ENCODE measurements at regions not wholly inside any gene's neighbourhood (a gene's known extent, or its start where the extent isn't known, plus 50 kb on each side); places are given as distances from the start of the nearest gene placed in this dataset.

GRCh38 chr11:101195294-101195693 lies 65.7 kb upstream of the PGR start:
- no peak overlapping the region for H3K4me3 ChIP-seq (ENCODE audit: control insufficient read depth in 2 of 3, extremely low read depth in 1 of 3, insufficient read depth in 2 of 3, low read depth in 1 of 3, low read length in 3 of 3)
- no peaks in the 10 kb centered on the region for H3K36me3 ChIP-seq (ENCODE audit: control insufficient read depth in 2 of 2, extremely low read depth in 1 of 2, insufficient read depth in 2 of 2, low read length in 2 of 2)
- no peak for DNase-seq (ENCODE audit: low read depth, low spot score)
- no peaks in the 10 kb centered on the region for H3K4me1 ChIP-seq (ENCODE audit: control insufficient read depth, extremely low read depth, insufficient read depth, low read length)
- TF ChIP-seq EZH2 (IDR thresholded peaks at IDR 0.05; ENCODE audit: low read length) (no peak), CTCF (optimal IDR thresholded peaks at IDR 0.05 in 1 of 3, IDR thresholded peaks at IDR 0.05 in 1 of 3, conservative IDR thresholded peaks at IDR 0.05 in 1 of 3; ENCODE audit: extremely low read depth in 1 of 3, insufficient read depth in 2 of 3, low read length in 3 of 3) (no peak)
- H3K79me2 ChIP-seq (ENCODE audit: control insufficient read depth, insufficient read depth, low read length), result no peaks in the 10 kb centered on the region
- H3K9ac ChIP-seq (ENCODE audit: control insufficient read depth, extremely low read depth, insufficient read depth, low read length), result no peak overlapping the region
- H4K20me1 ChIP-seq (ENCODE audit: control insufficient read depth, extremely low read depth, insufficient read depth, low read length), result no peaks in the 10 kb centered on the region
- no peak for FAIRE-seq
- H3K9me3 ChIP-seq (ENCODE audit: control insufficient read depth, low read depth, low read length), result no peaks in the 10 kb centered on the region
- no peaks in the 10 kb centered on the region for H3K27me3 ChIP-seq (ENCODE audit: control insufficient read depth, extremely low read depth, insufficient read depth, low read length)
- dilution Hi-C loops (cut with MboI; ENCODE audit: extremely low pct_ligation_motif_present, low sequenced_read_pairs), result no loop called here
- H3K9me1 ChIP-seq (ENCODE audit: control insufficient read depth, extremely low read depth, insufficient read depth, low read length), result no peaks in the 10 kb centered on the region
- no peak overlapping the region for H3K27ac ChIP-seq (ENCODE audit: control insufficient read depth, insufficient read depth, low read length)
- H2AFZ ChIP-seq (ENCODE audit: control insufficient read depth, low read length), result no peak overlapping the region
- H3K4me2 ChIP-seq (ENCODE audit: control insufficient read depth, extremely low read depth, insufficient read depth, low read depth, low read length), result no peak overlapping the region

GRCh38 chr11:101188801-101189200 lies 59.2 kb upstream of the PGR start:
- no peak for FAIRE-seq
- dilution Hi-C loops (cut with MboI; ENCODE audit: extremely low pct_ligation_motif_present, low sequenced_read_pairs), result no loop called here
- H3K9me1 ChIP-seq (ENCODE audit: control insufficient read depth, extremely low read depth, insufficient read depth, low read length), result no peaks in the 10 kb centered on the region

More at GRCh38 chr11:101188801-101189200, 59.2 kb upstream of the PGR start:
- no peak overlapping the region for H2AFZ ChIP-seq (ENCODE audit: control insufficient read depth, low read length)
- TF ChIP-seq EZH2 (IDR thresholded peaks at IDR 0.05; ENCODE audit: low read length), result no peak
- no peak for TF ChIP-seq CTCF (optimal IDR thresholded peaks at IDR 0.05 in 1 of 3, IDR thresholded peaks at IDR 0.05 in 1 of 3, conservative IDR thresholded peaks at IDR 0.05 in 1 of 3; ENCODE audit: extremely low read depth in 1 of 3, insufficient read depth in 2 of 3, low read length in 3 of 3)
- H3K27me3 ChIP-seq (ENCODE audit: control insufficient read depth, extremely low read depth, insufficient read depth, low read length), result no peaks in the 10 kb centered on the region
- no peak for DNase-seq (ENCODE audit: low read depth, low spot score)
- H3K27ac ChIP-seq (ENCODE audit: control insufficient read depth, insufficient read depth, low read length), result no peak overlapping the region
- no peak overlapping the region for H3K9ac ChIP-seq (ENCODE audit: control insufficient read depth, extremely low read depth, insufficient read depth, low read length)
- no peaks in the 10 kb centered on the region for H4K20me1 ChIP-seq (ENCODE audit: control insufficient read depth, extremely low read depth, insufficient read depth, low read length)
- no peaks in the 10 kb centered on the region for H3K79me2 ChIP-seq (ENCODE audit: control insufficient read depth, insufficient read depth, low read length)
- H3K36me3 ChIP-seq (ENCODE audit: control insufficient read depth in 2 of 2, extremely low read depth in 1 of 2, insufficient read depth in 2 of 2, low read length in 2 of 2), result no peaks in the 10 kb centered on the region
- H3K9me3 ChIP-seq (ENCODE audit: control insufficient read depth, low read depth, low read length), result no peaks in the 10 kb centered on the region
- H3K4me1 ChIP-seq (ENCODE audit: control insufficient read depth, extremely low read depth, insufficient read depth, low read length), result no peaks in the 10 kb centered on the region
- no peak overlapping the region for H3K4me3 ChIP-seq (ENCODE audit: control insufficient read depth in 2 of 3, extremely low read depth in 1 of 3, insufficient read depth in 2 of 3, low read depth in 1 of 3, low read length in 3 of 3)
- H3K4me2 ChIP-seq (ENCODE audit: control insufficient read depth, extremely low read depth, insufficient read depth, low read depth, low read length), result no peak overlapping the region
